ENCODE measurements at regions not wholly inside any gene's neighbourhood (a gene's known extent, or its start where the extent isn't known, plus 50 kb on each side); places are given as distances from the start of the nearest gene placed in this dataset.

GRCh38 chr4:31085689-31086088 lies 365.5 kb downstream of the PCDH7 start:
- H3K27ac ChIP-seq (ENCODE audit: insufficient read depth in 1 of 2, low read depth in 1 of 2, low read length in 2 of 2, poor library complexity in 1 of 2, severe bottlenecking in 2 of 2) = no peak overlapping the region
- DNase-seq = no peak
- H3K4me1 ChIP-seq (ENCODE audit: control extremely low read depth in 1 of 4, control insufficient read depth in 4 of 4, insufficient read depth in 4 of 4, low read length in 3 of 4) = no peaks in the 10 kb centered on the region
- H3K4me3 ChIP-seq (ENCODE audit: control insufficient read depth in 1 of 7, extremely low read depth in 1 of 7, insufficient read depth in 4 of 7, low read depth in 2 of 7, low read length in 6 of 7) = no peak overlapping the region
- H3K9me3 ChIP-seq (ENCODE audit: control extremely low read depth in 1 of 5, control insufficient read depth in 4 of 5, insufficient read depth in 2 of 5, low read depth in 1 of 5, low read length in 4 of 5) = no peaks in the 10 kb centered on the region
- H3K27me3 ChIP-seq (replicated peaks in 2 of 5; ENCODE audit: control insufficient read depth in 4 of 5, insufficient read depth in 5 of 5, low read length in 4 of 5) = no peaks in the 10 kb centered on the region
- CTCF ChIA-PET = no interaction called here
- H3K36me3 ChIP-seq (ENCODE audit: control insufficient read depth in 4 of 4, insufficient read depth in 4 of 4, low read length in 3 of 4) = no peaks in the 10 kb centered on the region
- POLR2A ChIA-PET = no interaction called here

- 38% methylated on average over 1 of the region's 3 CpGs for WGBS (ENCODE audit: insufficient coverage)
- H3K36me3 ChIP-seq (ENCODE audit: control insufficient read depth in 4 of 4, insufficient read depth in 4 of 4, low read length in 3 of 4) = no peaks in the 10 kb centered on the region
- ChIA-PET POLR2A (no interaction called here), CTCF (no interaction called here)
- no peak overlapping the region for H3K4me3 ChIP-seq (ENCODE audit: control insufficient read depth in 1 of 7, extremely low read depth in 1 of 7, insufficient read depth in 4 of 7, low read depth in 2 of 7, low read length in 6 of 7)
- H3K4me1 ChIP-seq (ENCODE audit: control extremely low read depth in 1 of 4, control insufficient read depth in 4 of 4, insufficient read depth in 4 of 4, low read length in 3 of 4) = no peaks in the 10 kb centered on the region
- H3K27me3 ChIP-seq (replicated peaks in 2 of 5; ENCODE audit: control insufficient read depth in 4 of 5, insufficient read depth in 5 of 5, low read length in 4 of 5) = no peaks in the 10 kb centered on the region
- H3K27ac ChIP-seq (ENCODE audit: insufficient read depth in 1 of 2, low read depth in 1 of 2, low read length in 2 of 2, poor library complexity in 1 of 2, severe bottlenecking in 2 of 2) = no peak overlapping the region
- no peak for DNase-seq
- no peaks in the 10 kb centered on the region for H3K9me3 ChIP-seq (ENCODE audit: control extremely low read depth in 1 of 5, control insufficient read depth in 4 of 5, insufficient read depth in 2 of 5, low read depth in 1 of 5, low read length in 4 of 5)
Measured at GRCh38 chr4:31086756-31087330, 366.7 kb downstream of the PCDH7 start.

GRCh38 chr4:31088600-31089230 lies 368.5 kb downstream of the PCDH7 start:
- DNase-seq = no peak
- H3K27me3 ChIP-seq (replicated peaks in 2 of 5; ENCODE audit: control insufficient read depth in 4 of 5, insufficient read depth in 5 of 5, low read length in 4 of 5) = no peaks in the 10 kb centered on the region
- WGBS (ENCODE audit: insufficient coverage) = no CpG with 5 or more reads among the region's 3 CpGs
- no peaks in the 10 kb centered on the region for H3K4me1 ChIP-seq (ENCODE audit: control extremely low read depth in 1 of 4, control insufficient read depth in 4 of 4, insufficient read depth in 4 of 4, low read length in 3 of 4)
- no peaks in the 10 kb centered on the region for H3K9me3 ChIP-seq (ENCODE audit: control extremely low read depth in 1 of 5, control insufficient read depth in 4 of 5, insufficient read depth in 2 of 5, low read depth in 1 of 5, low read length in 4 of 5)
- no peak overlapping the region for H3K4me3 ChIP-seq (ENCODE audit: control insufficient read depth in 1 of 7, extremely low read depth in 1 of 7, insufficient read depth in 4 of 7, low read depth in 2 of 7, low read length in 6 of 7)
- no peaks in the 10 kb centered on the region for H3K36me3 ChIP-seq (ENCODE audit: control insufficient read depth in 4 of 4, insufficient read depth in 4 of 4, low read length in 3 of 4)
- POLR2A ChIA-PET = no interaction called here
- CTCF ChIA-PET = no interaction called here
- H3K27ac ChIP-seq (ENCODE audit: insufficient read depth in 1 of 2, low read depth in 1 of 2, low read length in 2 of 2, poor library complexity in 1 of 2, severe bottlenecking in 2 of 2) = no peak overlapping the region

DNA sequence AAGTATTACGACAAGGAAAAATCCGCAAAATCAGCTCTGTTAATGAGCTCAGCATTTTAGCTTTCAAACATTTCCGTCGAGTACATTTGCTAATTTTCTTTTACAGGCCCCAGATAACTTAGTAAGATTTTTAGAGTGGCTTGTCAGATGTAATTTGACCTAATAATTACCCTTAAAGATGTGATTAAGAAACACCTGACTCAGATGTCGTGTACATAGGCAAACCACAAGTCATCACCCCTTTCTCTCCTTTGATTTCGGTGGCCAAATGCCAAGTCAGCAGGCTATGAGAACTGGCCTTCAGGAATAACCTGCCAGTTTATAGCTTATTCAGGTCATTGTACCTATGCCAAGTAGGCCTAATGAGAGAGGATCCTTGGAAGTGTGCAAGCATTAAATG lies 369.6 kb downstream of the PCDH7 start:
- Histone ChIP-seq H3K4me3 (ENCODE audit: control insufficient read depth in 1 of 7, extremely low read depth in 1 of 7, insufficient read depth in 4 of 7, low read depth in 2 of 7, low read length in 6 of 7) (no peak overlapping the region), H3K9me3 (ENCODE audit: control extremely low read depth in 1 of 5, control insufficient read depth in 4 of 5, insufficient read depth in 2 of 5, low read depth in 1 of 5, low read length in 4 of 5) (no peaks in the 10 kb centered on the region), H3K4me1 (ENCODE audit: control extremely low read depth in 1 of 4, control insufficient read depth in 4 of 4, insufficient read depth in 4 of 4, low read length in 3 of 4) (no peaks in the 10 kb centered on the region), H3K36me3 (ENCODE audit: control insufficient read depth in 4 of 4, insufficient read depth in 4 of 4, low read length in 3 of 4) (no peaks in the 10 kb centered on the region), H3K27me3 (replicated peaks in 2 of 5; ENCODE audit: control insufficient read depth in 4 of 5, insufficient read depth in 5 of 5, low read length in 4 of 5) (no peaks in the 10 kb centered on the region), H3K27ac (ENCODE audit: insufficient read depth in 1 of 2, low read depth in 1 of 2, low read length in 2 of 2, poor library complexity in 1 of 2, severe bottlenecking in 2 of 2) (no peak overlapping the region)
- ChIA-PET POLR2A (no interaction called here), CTCF (no interaction called here)
- 100% methylated on average over 2 of the region's 6 CpGs for WGBS (ENCODE audit: insufficient coverage)
- no peak for DNase-seq

DNA sequence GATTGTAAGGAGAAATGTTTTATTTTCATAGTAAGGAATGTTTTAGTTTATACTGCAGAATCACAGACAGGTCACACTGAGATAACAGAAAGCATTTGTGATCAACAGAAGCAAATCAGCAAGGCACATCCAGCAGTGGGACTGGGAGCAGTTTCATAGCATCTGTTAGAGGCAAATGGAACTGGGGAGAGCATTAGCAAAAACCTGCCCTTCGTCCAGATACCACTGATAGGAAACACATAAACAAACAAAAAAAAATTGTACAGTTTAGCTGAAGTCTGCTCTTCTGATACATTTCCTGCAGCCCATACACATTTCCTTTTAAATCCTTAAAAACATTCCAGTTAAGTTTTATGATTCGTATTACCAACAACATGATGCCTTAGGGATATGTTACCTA lies 374.3 kb downstream of the PCDH7 start:
- Histone ChIP-seq H3K27ac (ENCODE audit: insufficient read depth in 1 of 2, low read depth in 1 of 2, low read length in 2 of 2, poor library complexity in 1 of 2, severe bottlenecking in 2 of 2) (no peak overlapping the region), H3K36me3 (ENCODE audit: control insufficient read depth in 4 of 4, insufficient read depth in 4 of 4, low read length in 3 of 4) (no peaks in the 10 kb centered on the region), H3K27me3 (replicated peaks in 2 of 5; ENCODE audit: control insufficient read depth in 4 of 5, insufficient read depth in 5 of 5, low read length in 4 of 5) (no peaks in the 10 kb centered on the region), H3K9me3 (ENCODE audit: control extremely low read depth in 1 of 5, control insufficient read depth in 4 of 5, insufficient read depth in 2 of 5, low read depth in 1 of 5, low read length in 4 of 5) (no peaks in the 10 kb centered on the region), H3K4me3 (ENCODE audit: control insufficient read depth in 1 of 7, extremely low read depth in 1 of 7, insufficient read depth in 4 of 7, low read depth in 2 of 7, low read length in 6 of 7) (no peak overlapping the region), H3K4me1 (ENCODE audit: control extremely low read depth in 1 of 4, control insufficient read depth in 4 of 4, insufficient read depth in 4 of 4, low read length in 3 of 4) (no peaks in the 10 kb centered on the region)
- no peak for DNase-seq
- ChIA-PET CTCF (interaction anchor here (2.0 kb wide), 1 partner anchor 10 kb away, joined by 6 read pairs; no protein-coding TSS in a partner anchor), POLR2A (no interaction called here)
- 100% methylated on average over 1 of the region's 2 CpGs for WGBS (ENCODE audit: insufficient coverage)

DNA sequence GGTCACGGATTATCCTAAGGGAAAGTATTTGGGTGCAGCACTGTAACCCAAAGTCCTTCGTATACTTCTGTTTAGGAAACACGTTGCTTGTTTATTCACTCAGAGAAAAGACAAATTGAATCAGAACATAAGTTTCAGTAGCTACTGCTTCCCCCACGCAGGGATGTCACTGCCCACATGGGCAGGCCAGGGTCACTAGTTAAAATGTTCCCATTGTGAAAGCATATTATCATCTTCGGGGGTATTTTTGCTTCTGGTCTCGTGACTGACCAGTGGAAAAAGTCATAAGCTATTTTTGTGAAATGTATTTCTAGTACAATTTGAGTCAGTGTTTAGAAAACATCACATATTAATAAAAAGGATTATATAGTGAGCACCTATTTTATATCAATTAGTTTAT lies 377.8 kb downstream of the PCDH7 start:
- Histone ChIP-seq H3K4me1 (ENCODE audit: control extremely low read depth in 1 of 4, control insufficient read depth in 4 of 4, insufficient read depth in 4 of 4, low read length in 3 of 4) (no peaks in the 10 kb centered on the region), H3K27ac (ENCODE audit: insufficient read depth in 1 of 2, low read depth in 1 of 2, low read length in 2 of 2, poor library complexity in 1 of 2, severe bottlenecking in 2 of 2) (no peak overlapping the region), H3K36me3 (ENCODE audit: control insufficient read depth in 4 of 4, insufficient read depth in 4 of 4, low read length in 3 of 4) (no peaks in the 10 kb centered on the region), H3K4me3 (ENCODE audit: control insufficient read depth in 1 of 7, extremely low read depth in 1 of 7, insufficient read depth in 4 of 7, low read depth in 2 of 7, low read length in 6 of 7) (no peak overlapping the region), H3K9me3 (ENCODE audit: control extremely low read depth in 1 of 5, control insufficient read depth in 4 of 5, insufficient read depth in 2 of 5, low read depth in 1 of 5, low read length in 4 of 5) (no peaks in the 10 kb centered on the region), H3K27me3 (replicated peaks in 2 of 5; ENCODE audit: control insufficient read depth in 4 of 5, insufficient read depth in 5 of 5, low read length in 4 of 5) (no peaks in the 10 kb centered on the region)
- CTCF ChIA-PET = no interaction called here
- no peak for DNase-seq
- POLR2A ChIA-PET = no interaction called here
- WGBS (ENCODE audit: insufficient coverage) = 94% methylated on average over 2 of the region's 6 CpGs

DNA sequence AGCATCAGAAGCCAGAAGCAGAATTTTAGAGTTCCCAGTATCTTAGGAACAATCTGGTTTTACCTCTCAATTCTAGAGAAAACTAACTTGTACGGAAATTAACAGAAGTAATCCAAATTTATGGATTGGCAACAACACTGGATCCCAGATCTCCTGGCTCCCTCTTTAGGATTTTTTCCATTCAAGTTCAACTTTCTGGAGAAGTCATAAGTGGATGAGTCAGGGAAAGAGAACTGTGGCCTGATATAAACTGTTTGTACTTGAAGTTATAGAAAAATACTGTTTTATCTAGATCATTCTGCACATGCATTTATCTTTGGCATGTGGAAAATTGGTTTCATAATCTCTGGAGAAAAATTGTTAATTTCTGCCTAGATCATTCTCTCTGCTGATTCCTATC lies 380.4 kb downstream of the PCDH7 start:
- no peaks in the 10 kb centered on the region for H3K27me3 ChIP-seq (replicated peaks in 2 of 5; ENCODE audit: control insufficient read depth in 4 of 5, insufficient read depth in 5 of 5, low read length in 4 of 5)
- POLR2A ChIA-PET = no interaction called here
- H3K27ac ChIP-seq (ENCODE audit: insufficient read depth in 1 of 2, low read depth in 1 of 2, low read length in 2 of 2, poor library complexity in 1 of 2, severe bottlenecking in 2 of 2) = no peak overlapping the region
- 92% methylated on average over 1 of the region's 1 CpG for WGBS (ENCODE audit: insufficient coverage)
- no peak for DNase-seq
- H3K36me3 ChIP-seq (ENCODE audit: control insufficient read depth in 4 of 4, insufficient read depth in 4 of 4, low read length in 3 of 4) = no peaks in the 10 kb centered on the region
- H3K4me3 ChIP-seq (ENCODE audit: control insufficient read depth in 1 of 7, extremely low read depth in 1 of 7, insufficient read depth in 4 of 7, low read depth in 2 of 7, low read length in 6 of 7) = no peak overlapping the region
- H3K4me1 ChIP-seq (ENCODE audit: control extremely low read depth in 1 of 4, control insufficient read depth in 4 of 4, insufficient read depth in 4 of 4, low read length in 3 of 4) = no peaks in the 10 kb centered on the region
- CTCF ChIA-PET = no interaction called here
- no peaks in the 10 kb centered on the region for H3K9me3 ChIP-seq (ENCODE audit: control extremely low read depth in 1 of 5, control insufficient read depth in 4 of 5, insufficient read depth in 2 of 5, low read depth in 1 of 5, low read length in 4 of 5)

Measured in common myeloid progenitor, CD34-positive (primary cell).